Spleen (tissue), 7 donors: ENCODE measurements at regions not wholly inside any gene's neighbourhood (a gene's known extent, or its start where the extent isn't known, plus 50 kb on each side); places are given as distances from the start of the nearest gene placed in this dataset.

Experiments used
- POLR2AphosphoS5 ChIP-seq, 3 donors: sonication (generic); formaldehyde crosslinking; IDR thresholded peaks; one replicate each; pipeline ENCODE4 v1.5.1; 2017; ENCODE audit warnings: antibody characterized with exemption in 3 of 3
- TF ChIP-seq, protein P1 (sequence below), 11 experiments: fragments of 200-600 bp in 7 of 11; fragments of 450-650 bp in 4 of 11; sonication (generic) in 4 of 11; IDR thresholded peaks in 8 of 11; conservative IDR thresholded peaks in 3 of 11; 1 replicate in 7 of 11; 2 replicates in 4 of 11; pipeline versions ENCODE4 v1.4.0 to v1.8.0; 2016 to 2021; ENCODE audit warnings: antibody characterized with exemption in 11 of 11, inconsistent platforms in 4 of 11, mild to moderate bottlenecking in 1 of 11
- donor health status: DM: no; HTN: no; CAD: no; lungs with moderate emphysema.
- donor health status: DM: no; HTN: no; CAD: no.
- donor health status: DM: no; HTN: no; CAD: no.

DNA sequence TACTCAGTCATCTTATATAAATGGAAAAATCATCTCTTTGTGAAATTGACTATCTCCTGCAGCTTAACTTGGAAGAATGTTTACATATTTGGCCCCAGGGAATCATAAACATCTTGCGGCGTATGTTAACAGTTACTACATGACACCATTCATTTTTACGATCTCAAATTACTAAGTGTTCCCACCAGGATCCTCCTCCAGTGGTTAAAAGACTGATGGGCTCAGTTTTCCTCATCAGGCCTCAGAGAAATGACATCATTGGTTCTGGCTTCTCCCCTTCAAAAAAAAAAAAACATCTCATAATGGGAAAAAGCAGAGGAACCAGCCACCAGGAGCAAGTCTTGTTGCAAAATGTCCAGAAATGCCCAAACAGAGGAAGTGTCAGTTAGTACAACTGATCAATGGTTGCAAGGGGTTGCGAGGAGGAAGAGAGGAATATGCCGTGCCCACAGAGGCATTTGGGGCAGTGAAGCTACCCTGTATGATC lies 70.5 kb upstream of the LIPC start:
- TF ChIP-seq, protein P1, sequence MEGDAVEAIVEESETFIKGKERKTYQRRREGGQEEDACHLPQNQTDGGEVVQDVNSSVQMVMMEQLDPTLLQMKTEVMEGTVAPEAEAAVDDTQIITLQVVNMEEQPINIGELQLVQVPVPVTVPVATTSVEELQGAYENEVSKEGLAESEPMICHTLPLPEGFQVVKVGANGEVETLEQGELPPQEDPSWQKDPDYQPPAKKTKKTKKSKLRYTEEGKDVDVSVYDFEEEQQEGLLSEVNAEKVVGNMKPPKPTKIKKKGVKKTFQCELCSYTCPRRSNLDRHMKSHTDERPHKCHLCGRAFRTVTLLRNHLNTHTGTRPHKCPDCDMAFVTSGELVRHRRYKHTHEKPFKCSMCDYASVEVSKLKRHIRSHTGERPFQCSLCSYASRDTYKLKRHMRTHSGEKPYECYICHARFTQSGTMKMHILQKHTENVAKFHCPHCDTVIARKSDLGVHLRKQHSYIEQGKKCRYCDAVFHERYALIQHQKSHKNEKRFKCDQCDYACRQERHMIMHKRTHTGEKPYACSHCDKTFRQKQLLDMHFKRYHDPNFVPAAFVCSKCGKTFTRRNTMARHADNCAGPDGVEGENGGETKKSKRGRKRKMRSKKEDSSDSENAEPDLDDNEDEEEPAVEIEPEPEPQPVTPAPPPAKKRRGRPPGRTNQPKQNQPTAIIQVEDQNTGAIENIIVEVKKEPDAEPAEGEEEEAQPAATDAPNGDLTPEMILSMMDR (IDR thresholded peaks at IDR 0.05 in 8 of 11, conservative IDR thresholded peaks at IDR 0.05 in 3 of 11): no peak
- TF ChIP-seq POLR2AphosphoS5 (IDR thresholded peaks at IDR 0.05): no peak
